ENCODE measurements at regions not wholly inside any gene's neighbourhood (a gene's known extent, or its start where the extent isn't known, plus 50 kb on each side); places are given as distances from the start of the nearest gene placed in this dataset.

DNA sequence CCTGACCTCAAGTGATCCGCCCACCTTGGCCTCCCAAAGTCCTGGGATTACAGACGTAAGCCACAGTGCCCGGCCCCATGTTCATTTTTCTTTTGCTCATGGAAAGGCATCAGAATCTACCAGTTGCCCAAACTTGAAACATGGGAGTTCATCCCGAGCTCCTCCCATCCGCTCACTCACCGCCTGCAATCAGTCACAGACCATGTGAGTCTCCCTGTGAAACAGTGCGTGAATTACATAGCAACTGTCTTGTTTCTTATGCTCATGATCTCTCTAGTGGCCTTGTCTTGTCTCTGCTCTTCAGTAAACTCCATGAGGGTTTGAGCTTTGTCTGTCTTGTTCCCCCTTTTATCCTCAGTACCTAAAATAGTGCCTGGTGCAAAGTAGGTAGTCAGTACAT, 52.1 kb upstream of the TNRC6A start:
- Histone ChIP-seq H3K4me3 (ENCODE audit: low read length) (no peak overlapping the region), H3K36me3 (ENCODE audit: control insufficient read depth in 2 of 3, insufficient read depth in 3 of 3, low read length in 3 of 3) (no peaks in the 10 kb centered on the region), H3K4me1 (ENCODE audit: control insufficient read depth in 2 of 2, insufficient read depth in 2 of 2, low read length in 2 of 2) (no peaks in the 10 kb centered on the region), H3K9me3 (ENCODE audit: control insufficient read depth in 2 of 3, low read length in 3 of 3) (no peaks in the 10 kb centered on the region), H3K27ac (ENCODE audit: low read depth, low read length) (no peak overlapping the region), H3K27me3 (ENCODE audit: control insufficient read depth in 2 of 2, insufficient read depth in 2 of 2, low read length in 2 of 2) (no peaks in the 10 kb centered on the region)
- CTCF ChIA-PET, result interaction anchor here (0.6 kb wide), 1 partner anchor 589 kb away, joined by 3 read pairs; no protein-coding TSS in a partner anchor
- POLR2A ChIA-PET, result no interaction called here
- no peaks in the 10 kb centered on the region for H3K36me3 Mint-ChIP-seq
- DNase-seq (no peak), ATAC-seq (no peak)
- peaks cover 0 to 10% (median 6%) of the 10 kb centered on the region in 5 donors for H3K27me3 Mint-ChIP-seq
- no peak overlapping the region for H3K27ac Mint-ChIP-seq
- H3K9me3 Mint-ChIP-seq, result no peaks in the 10 kb centered on the region
- no peaks in the 10 kb centered on the region for H3K4me1 Mint-ChIP-seq
- H3K4me3 Mint-ChIP-seq, result no peak overlapping the region
- intact Hi-C loops (cut with micrococcal nuclease), result no loop called here

All from naive thymus-derived CD4-positive, alpha-beta T cell (primary cell).